Chondrocyte (in vitro differentiated cells): ENCODE measurements at regions not wholly inside any gene's neighbourhood (a gene's known extent, or its start where the extent isn't known, plus 50 kb on each side); places are given as distances from the start of the nearest gene placed in this dataset.

Experiments
- DNase-seq: peaks from one replicate; pipeline ENCODE4 v3.0.0; 2021; ENCODE audit warnings: mixed read lengths, low spot score
- H3K27ac Mint-ChIP-seq: one replicate; pipeline ENCODE4 v1.8.0; 2021; ENCODE audit warnings: mild to moderate bottlenecking, moderate library complexity, mixed read lengths; ENCODE audit not compliant: unreplicated experiment
- H3K27me3 Mint-ChIP-seq: 2 replicates; pipeline ENCODE4 v1.8.0; 2021; ENCODE audit warnings: low read depth, mixed read lengths
- H3K36me3 Mint-ChIP-seq: 2 replicates; pipeline ENCODE4 v1.8.0; 2021; ENCODE audit warnings: low read depth, mixed read lengths
- H3K4me1 Mint-ChIP-seq: 2 replicates; pipeline ENCODE4 v1.8.0; 2021; ENCODE audit warnings: low read depth, mild to moderate bottlenecking, mixed read lengths
- H3K4me3 Mint-ChIP-seq: one replicate; pipeline ENCODE4 v1.8.0; 2021; ENCODE audit warnings: mild to moderate bottlenecking, moderate library complexity, mixed read lengths; ENCODE audit not compliant: unreplicated experiment
- H3K9me3 Mint-ChIP-seq: 2 replicates; pipeline ENCODE4 v1.8.0; 2021; ENCODE audit warnings: low read depth, mixed read lengths
- CTCF ChIP-seq: fragments of 200-600 bp; sonication (generic); IDR thresholded peaks from 2 replicates; pipeline ENCODE4 v1.5.0; 2021; ENCODE audit warnings: antibody characterized with exemption, mild to moderate bottlenecking, moderate library complexity

DNA sequence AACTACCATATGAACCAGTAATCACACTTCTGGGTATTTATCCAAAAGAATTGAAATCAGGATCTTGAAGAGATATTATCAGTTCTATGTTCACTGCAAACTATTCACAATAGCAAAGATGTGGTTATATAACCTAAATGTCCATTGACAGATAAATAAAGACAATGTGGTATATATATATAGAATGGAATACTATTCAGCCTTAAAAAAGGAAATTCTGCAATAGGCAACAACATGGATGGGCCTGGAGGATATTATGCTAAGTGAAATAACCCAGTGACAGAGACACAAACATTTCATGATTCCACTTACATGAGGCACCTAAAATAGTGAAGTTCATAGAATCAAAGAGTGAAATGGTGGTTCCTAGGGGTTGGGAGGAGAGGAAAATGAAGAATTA is 90.6 kb upstream of the CDK1 start:
- Mint-ChIP-seq H3K4me3 (no peak overlapping the region), H3K4me1 (no peaks in the 10 kb centered on the region), H3K36me3 (peaks cover 1% of the 10 kb centered on the region), H3K27ac (no peak overlapping the region), H3K9me3 (peaks cover 13% of the 10 kb centered on the region), H3K27me3 (peaks cover 8% of the 10 kb centered on the region)
- no peak for TF ChIP-seq CTCF
- DNase-seq = no peak

DNA sequence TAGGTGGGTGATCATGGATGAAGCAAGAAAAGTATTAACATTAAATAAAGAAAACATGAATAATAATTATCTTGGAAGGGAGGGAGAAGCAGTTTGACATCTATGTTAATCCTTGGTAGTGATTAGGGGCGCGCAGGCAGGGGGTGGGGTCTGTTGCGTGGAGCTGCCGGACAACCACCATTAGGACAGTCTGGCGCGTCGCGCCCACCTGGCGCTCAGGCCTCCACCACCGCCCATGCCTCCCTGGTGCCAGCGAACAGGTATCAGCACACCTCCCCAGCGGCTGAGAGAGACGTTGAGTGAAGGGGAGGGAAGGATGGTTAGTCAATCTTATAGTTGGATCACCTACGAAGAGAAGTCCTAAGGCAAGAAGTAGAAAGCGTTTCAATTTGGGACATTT is 94.2 kb upstream of the CDK1 start:
- TF ChIP-seq CTCF = no peak
- Mint-ChIP-seq H3K27ac (no peak overlapping the region), H3K36me3 (no peaks in the 10 kb centered on the region), H3K4me3 (no peak overlapping the region), H3K9me3 (peaks cover 11% of the 10 kb centered on the region), H3K27me3 (peaks cover 9% of the 10 kb centered on the region), H3K4me1 (no peaks in the 10 kb centered on the region)
- DNase-seq = no peak

- H3K27me3 Mint-ChIP-seq = peaks cover 9% of the 10 kb centered on the region
- H3K4me3 Mint-ChIP-seq = no peak overlapping the region
- no peaks in the 10 kb centered on the region for H3K36me3 Mint-ChIP-seq
- H3K9me3 Mint-ChIP-seq = peaks cover 11% of the 10 kb centered on the region
- H3K4me1 Mint-ChIP-seq = peaks cover 11% of the 10 kb centered on the region
- no peak overlapping the region for H3K27ac Mint-ChIP-seq
- no peak for TF ChIP-seq CTCF
- DNase-seq = no peak
These were observed 97.2 kb upstream of the CDK1 start for GRCh38 chr10:60681103-60681502.

- no peaks in the 10 kb centered on the region for H3K36me3 Mint-ChIP-seq
- no peak overlapping the region for H3K4me3 Mint-ChIP-seq
- H3K9me3 Mint-ChIP-seq = peaks cover 2% of the 10 kb centered on the region
- peaks cover 11% of the 10 kb centered on the region for H3K4me1 Mint-ChIP-seq
- peaks cover 5% of the 10 kb centered on the region for H3K27me3 Mint-ChIP-seq
- DNase-seq = no peak
- TF ChIP-seq CTCF = no peak
- H3K27ac Mint-ChIP-seq = no peak overlapping the region
These were observed 98.8 kb upstream of the CDK1 start for GRCh38 chr10:60679388-60679990.

DNA sequence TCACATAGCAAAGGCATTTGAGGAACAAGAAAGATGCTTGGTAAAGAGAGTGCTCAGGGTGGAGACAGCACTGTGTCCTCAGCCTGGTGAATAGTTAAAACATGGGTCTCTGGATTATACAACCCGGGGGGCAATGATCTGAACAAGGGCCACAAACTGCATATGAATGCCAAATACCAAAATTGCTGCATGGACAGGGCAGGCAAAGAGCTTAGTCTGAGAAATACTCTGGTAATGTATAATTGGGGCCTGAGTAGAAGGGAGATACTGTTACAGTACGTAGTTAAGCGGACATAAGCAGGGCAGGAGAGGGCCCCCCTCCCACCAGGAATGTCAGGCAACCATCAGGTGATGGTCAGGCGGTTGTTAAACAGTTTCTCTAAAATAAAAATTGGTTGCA is 99.3 kb upstream of the CDK1 start:
- no peak for TF ChIP-seq CTCF
- no peak overlapping the region for H3K27ac Mint-ChIP-seq
- peaks cover 5% of the 10 kb centered on the region for H3K27me3 Mint-ChIP-seq
- H3K4me1 Mint-ChIP-seq = peaks cover 11% of the 10 kb centered on the region
- DNase-seq = no peak
- H3K4me3 Mint-ChIP-seq = no peak overlapping the region
- H3K9me3 Mint-ChIP-seq = peaks cover 2% of the 10 kb centered on the region
- no peaks in the 10 kb centered on the region for H3K36me3 Mint-ChIP-seq
